HEK293 (cell line): ENCODE measurements at regions not wholly inside any gene's neighbourhood (a gene's known extent, or its start where the extent isn't known, plus 50 kb on each side); places are given as distances from the start of the nearest gene placed in this dataset.

ENCODE experiments used
- CTCF ChIP-seq: fragments of 450-650 bp; formaldehyde crosslinking; IDR thresholded peaks from 2 replicates; pipeline ENCODE4 v1.5.1; 2016; ENCODE audit warnings: missing biosample characterization, missing genetic modification characterization
- KLF1 ChIP-seq: fragments of 450-650 bp; formaldehyde crosslinking; IDR thresholded peaks from 2 replicates; pipeline ENCODE4 v1.5.1; 2016; ENCODE audit warnings: missing biosample characterization, missing genetic modification characterization
- KLF10 ChIP-seq: fragments of 450-650 bp; IDR thresholded peaks from 2 replicates; pipeline ENCODE4 v1.5.1; 2018; ENCODE audit warnings: missing biosample characterization, mild to moderate bottlenecking, missing genetic modification characterization
- RBAK ChIP-seq: fragments of 450-650 bp; formaldehyde crosslinking; IDR thresholded peaks from 2 replicates; pipeline ENCODE4 v1.5.1; 2016; ENCODE audit warnings: missing biosample characterization, missing genetic modification characterization

- TF ChIP-seq CTCF (tag by site-specific recombination) (no peak), KLF10 (tag by site-specific recombination) (no peak), RBAK (no peak), KLF1 (tag by site-specific recombination) (no peak)
Measured at GRCh38 chr3:8421711-8422110, 79.9 kb upstream of the LMCD1 start.
